Glutamatergic neuron (in vitro differentiated cells): ENCODE measurements at regions not wholly inside any gene's neighbourhood (a gene's known extent, or its start where the extent isn't known, plus 50 kb on each side); places are given as distances from the start of the nearest gene placed in this dataset.

Source experiments
- DNase-seq: peaks from one replicate; pipeline ENCODE4 v3.0.0; 2022
- H3K27ac Mint-ChIP-seq: one replicate; pipeline ENCODE4 v1.8.0; 2020; ENCODE audit warnings: mild to moderate bottlenecking, mixed read lengths, inconsistent platforms; ENCODE audit not compliant: unreplicated experiment
- H3K27me3 Mint-ChIP-seq: one replicate; pipeline ENCODE4 v1.8.0; 2020; ENCODE audit warnings: mild to moderate bottlenecking, moderate library complexity, mixed read lengths, inconsistent platforms; ENCODE audit not compliant: unreplicated experiment
- H3K36me3 Mint-ChIP-seq: one replicate; pipeline ENCODE4 v1.8.0; 2020; ENCODE audit warnings: mild to moderate bottlenecking, mixed read lengths, inconsistent platforms; ENCODE audit not compliant: unreplicated experiment
- H3K4me1 Mint-ChIP-seq: one replicate; pipeline ENCODE4 v1.8.0; 2020; ENCODE audit warnings: mild to moderate bottlenecking, low read depth, mixed read lengths, inconsistent platforms; ENCODE audit not compliant: unreplicated experiment
- H3K4me3 Mint-ChIP-seq: one replicate; pipeline ENCODE4 v1.8.0; 2020; ENCODE audit warnings: mild to moderate bottlenecking, mixed read lengths, inconsistent platforms; ENCODE audit not compliant: unreplicated experiment
- H3K9me3 Mint-ChIP-seq: one replicate; pipeline ENCODE4 v1.8.0; 2020; ENCODE audit warnings: mild to moderate bottlenecking, moderate library complexity, mixed read lengths, inconsistent platforms; ENCODE audit not compliant: unreplicated experiment
- TF ChIP-seq, protein P1 (sequence below): fragments of 200-600 bp; sonication (generic); IDR thresholded peaks from one replicate; pipeline ENCODE4 v1.5.0; 2021; ENCODE audit not compliant: partially characterized antibody, unreplicated experiment

DNA sequence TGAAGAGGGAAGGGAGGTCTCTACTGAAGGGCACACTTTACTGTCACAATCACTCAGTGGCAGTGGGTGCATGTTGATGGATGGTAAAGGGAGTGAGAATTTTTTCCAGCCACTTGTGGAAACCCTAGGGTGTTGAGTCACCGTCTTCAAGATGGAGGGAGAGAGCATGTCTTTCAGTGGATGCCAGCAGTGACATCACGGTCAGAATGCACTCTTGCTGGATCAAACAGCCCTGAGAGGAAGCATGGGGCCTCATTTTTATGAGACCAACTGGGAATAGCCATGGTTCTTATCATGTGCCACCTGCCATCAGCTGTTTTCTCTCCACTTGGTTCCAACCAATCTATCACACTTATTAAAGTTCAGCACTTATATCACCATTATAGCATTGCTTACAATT is 182.5 kb downstream of the KCNRG start:
- TF ChIP-seq, protein P1, sequence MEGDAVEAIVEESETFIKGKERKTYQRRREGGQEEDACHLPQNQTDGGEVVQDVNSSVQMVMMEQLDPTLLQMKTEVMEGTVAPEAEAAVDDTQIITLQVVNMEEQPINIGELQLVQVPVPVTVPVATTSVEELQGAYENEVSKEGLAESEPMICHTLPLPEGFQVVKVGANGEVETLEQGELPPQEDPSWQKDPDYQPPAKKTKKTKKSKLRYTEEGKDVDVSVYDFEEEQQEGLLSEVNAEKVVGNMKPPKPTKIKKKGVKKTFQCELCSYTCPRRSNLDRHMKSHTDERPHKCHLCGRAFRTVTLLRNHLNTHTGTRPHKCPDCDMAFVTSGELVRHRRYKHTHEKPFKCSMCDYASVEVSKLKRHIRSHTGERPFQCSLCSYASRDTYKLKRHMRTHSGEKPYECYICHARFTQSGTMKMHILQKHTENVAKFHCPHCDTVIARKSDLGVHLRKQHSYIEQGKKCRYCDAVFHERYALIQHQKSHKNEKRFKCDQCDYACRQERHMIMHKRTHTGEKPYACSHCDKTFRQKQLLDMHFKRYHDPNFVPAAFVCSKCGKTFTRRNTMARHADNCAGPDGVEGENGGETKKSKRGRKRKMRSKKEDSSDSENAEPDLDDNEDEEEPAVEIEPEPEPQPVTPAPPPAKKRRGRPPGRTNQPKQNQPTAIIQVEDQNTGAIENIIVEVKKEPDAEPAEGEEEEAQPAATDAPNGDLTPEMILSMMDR = no peak
- Mint-ChIP-seq H3K27me3 (peaks cover 5% of the 10 kb centered on the region), H3K27ac (no peak overlapping the region), H3K9me3 (peaks cover 2% of the 10 kb centered on the region), H3K4me1 (peaks cover 25% of the 10 kb centered on the region), H3K36me3 (no peaks in the 10 kb centered on the region), H3K4me3 (no peak overlapping the region)
- DNase-seq = no peak

DNA sequence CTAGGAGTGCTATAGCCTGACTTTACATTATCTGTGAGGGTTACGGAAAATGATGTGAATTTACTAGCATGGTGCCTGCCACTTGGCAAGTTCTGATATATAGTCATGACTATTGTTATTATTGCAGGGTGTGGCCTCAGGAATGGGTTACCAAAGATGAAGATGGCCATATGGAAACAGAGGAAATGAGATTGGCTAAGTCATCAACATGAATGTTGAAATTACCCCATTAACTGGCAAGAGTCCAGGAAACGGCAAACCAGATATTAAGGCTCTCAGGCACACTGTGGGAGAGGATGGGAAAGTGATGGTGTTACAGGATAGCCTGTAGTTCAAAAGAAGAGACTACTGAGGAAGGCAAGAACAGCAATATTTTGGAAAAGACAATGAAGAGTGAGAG is 183.3 kb downstream of the KCNRG start:
- TF ChIP-seq, protein P1 = no peak
- H3K9me3 Mint-ChIP-seq = peaks cover 2% of the 10 kb centered on the region
- H3K36me3 Mint-ChIP-seq = no peaks in the 10 kb centered on the region
- no peak for DNase-seq
- peaks cover 5% of the 10 kb centered on the region for H3K27me3 Mint-ChIP-seq
- H3K4me1 Mint-ChIP-seq = peaks cover 31% of the 10 kb centered on the region
- no peak overlapping the region for H3K27ac Mint-ChIP-seq
- no peak overlapping the region for H3K4me3 Mint-ChIP-seq

GRCh38 chr13:50200569-50200968 is 185.3 kb downstream of the KCNRG start:
- no peaks in the 10 kb centered on the region for H3K36me3 Mint-ChIP-seq
- H3K27me3 Mint-ChIP-seq = peaks cover 9% of the 10 kb centered on the region
- H3K4me3 Mint-ChIP-seq = peak overlapping the region; percentile 13
- H3K4me1 Mint-ChIP-seq = peaks cover 41% of the 10 kb centered on the region
- DNase-seq = no peak
- H3K27ac Mint-ChIP-seq = peak overlapping the region; percentile 34
- H3K9me3 Mint-ChIP-seq = peaks cover 6% of the 10 kb centered on the region
- TF ChIP-seq, protein P1 = no peak

DNA sequence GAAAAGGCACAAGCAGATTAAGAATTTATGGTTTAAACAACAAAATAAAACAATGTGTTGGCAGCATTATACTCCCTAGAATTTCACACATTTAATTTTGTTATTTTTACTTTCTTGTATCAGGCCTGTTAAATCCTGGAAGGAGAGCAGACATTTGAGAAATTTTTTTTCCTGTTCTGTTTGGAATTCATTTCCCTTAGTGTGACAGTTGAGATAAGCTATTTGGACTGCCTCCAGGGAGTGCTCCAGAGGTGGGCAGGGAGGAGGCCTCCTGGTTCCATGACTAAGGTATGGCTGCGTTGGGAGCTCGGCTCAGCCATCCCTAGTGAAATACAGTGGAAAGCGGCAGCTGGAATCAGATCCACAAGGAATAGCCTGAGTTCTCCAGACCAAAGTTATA is 185.7 kb downstream of the KCNRG start:
- DNase-seq = no peak
- H3K27ac Mint-ChIP-seq = no peak overlapping the region
- H3K27me3 Mint-ChIP-seq = peaks cover 9% of the 10 kb centered on the region
- H3K9me3 Mint-ChIP-seq = peaks cover 10% of the 10 kb centered on the region
- no peak overlapping the region for H3K4me3 Mint-ChIP-seq
- H3K36me3 Mint-ChIP-seq = no peaks in the 10 kb centered on the region
- peaks cover 45% of the 10 kb centered on the region for H3K4me1 Mint-ChIP-seq
- TF ChIP-seq, protein P1 = no peak

GRCh38 chr13:50202485-50202884 is 187.2 kb downstream of the KCNRG start:
- TF ChIP-seq, protein P1 = no peak
- H3K4me3 Mint-ChIP-seq = peak overlapping the region; percentile 68
- no peak for DNase-seq
- peaks cover 7% of the 10 kb centered on the region for H3K27me3 Mint-ChIP-seq
- H3K27ac Mint-ChIP-seq = peak overlapping the region; percentile 81
- H3K9me3 Mint-ChIP-seq = peaks cover 11% of the 10 kb centered on the region
- peaks cover 51% of the 10 kb centered on the region for H3K4me1 Mint-ChIP-seq
- no peaks in the 10 kb centered on the region for H3K36me3 Mint-ChIP-seq
